HPDE6-E6E7 (cell line): ENCODE measurements at regions not wholly inside any gene's neighbourhood (a gene's known extent, or its start where the extent isn't known, plus 50 kb on each side); places are given as distances from the start of the nearest gene placed in this dataset.

Experiments used
- DNase-seq: peaks from one replicate; pipeline ENCODE4 v3.0.0; 2011; ENCODE audit warnings: missing footprints; ENCODE audit errors: extremely low spot score

GRCh38 chr11:32265911-32266310 is 169.4 kb downstream of the WT1 start:
- DNase-seq = no peak

- no peak for DNase-seq
Measured at GRCh38 chr11:32266601-32267000, 168.7 kb downstream of the WT1 start.

GRCh38 chr11:32267679-32268187 is 167.6 kb downstream of the WT1 start:
- no peak for DNase-seq

GRCh38 chr11:32273931-32274330 is 161.4 kb downstream of the WT1 start:
- DNase-seq = no peak

- DNase-seq = no peak
Measured at GRCh38 chr11:32279672-32280071, 155.7 kb downstream of the WT1 start.

- no peak for DNase-seq
Measured at GRCh38 chr11:32280339-32280738, 155.0 kb downstream of the WT1 start.

- DNase-seq = no peak
Measured at GRCh38 chr11:32288276-32288675, 147.1 kb downstream of the WT1 start.

- no peak for DNase-seq
Measured at GRCh38 chr11:32289701-32290100, 145.6 kb downstream of the WT1 start.

GRCh38 chr11:32290783-32291182 is 144.6 kb downstream of the WT1 start:
- no peak for DNase-seq

GRCh38 chr11:32297611-32298011 is 137.7 kb downstream of the WT1 start:
- peak; percentile 43 for DNase-seq

- DNase-seq = no peak
Measured at GRCh38 chr11:32302826-32303225, 132.5 kb downstream of the WT1 start.

- no peak for DNase-seq
Measured at GRCh38 chr11:32304521-32304920, 130.8 kb downstream of the WT1 start.

GRCh38 chr11:32305460-32305859 is 129.9 kb downstream of the WT1 start:
- DNase-seq = no peak

- no peak for DNase-seq
Measured at GRCh38 chr11:32307471-32307870, 127.9 kb downstream of the WT1 start.

GRCh38 chr11:32307913-32308312 is 127.4 kb downstream of the WT1 start:
- no peak for DNase-seq

- no peak for DNase-seq
Measured at GRCh38 chr11:32309530-32310213, 125.7 kb downstream of the WT1 start.

- no peak for DNase-seq
Measured at GRCh38 chr11:32310214-32310601, 125.1 kb downstream of the WT1 start.

GRCh38 chr11:32311346-32312065 is 123.8 kb downstream of the WT1 start:
- no peak for DNase-seq

- DNase-seq = no peak
Measured at GRCh38 chr11:32312206-32312817, 123.0 kb downstream of the WT1 start.

- DNase-seq = peak; percentile 43
Measured at GRCh38 chr11:32312865-32313403, 122.4 kb downstream of the WT1 start.

- no peak for DNase-seq
Measured at GRCh38 chr11:32313477-32313876, 121.9 kb downstream of the WT1 start.

- no peak for DNase-seq
Measured at GRCh38 chr11:32315121-32315520, 120.2 kb downstream of the WT1 start.

GRCh38 chr11:32316232-32316631 is 119.1 kb downstream of the WT1 start:
- no peak for DNase-seq
